NCI-H1930 (cell line): ENCODE measurements at regions not wholly inside any gene's neighbourhood (a gene's known extent, or its start where the extent isn't known, plus 50 kb on each side); places are given as distances from the start of the nearest gene placed in this dataset.
A peak's percentile ranks its signal among the peaks of the same experiment; 100 is the strongest.
"Not testable (repeated sequence)": the region's sequence is repeated elsewhere in the genome, so short reads cannot be mapped to it uniquely, and the experiment has no call there.

Source experiments
- DNase-seq, 2 experiments: peaks; one replicate each; lab custom pipeline; 2025; lab: John Stamatoyannopoulos, UW

GRCh38 chr7:65251851-65252620 is 121.6 kb upstream of the ZNF92 start:
- peak; percentile 78 to 82 for DNase-seq

GRCh38 chr7:65250697-65251395 is 122.8 kb upstream of the ZNF92 start:
- no peak for DNase-seq

- no peak for DNase-seq
These were observed 123.4 kb upstream of the ZNF92 start for GRCh38 chr7:65250216-65250615.

- no peak for DNase-seq
These were observed 126.2 kb upstream of the ZNF92 start for GRCh38 chr7:65247491-65247890.

GRCh38 chr7:65239707-65240352 is 133.8 kb upstream of the ZNF92 start:
- DNase-seq: peak; percentile 70 to 79

- DNase-seq: no peak
These were observed 134.3 kb upstream of the ZNF92 start for GRCh38 chr7:65239324-65239706.

GRCh38 chr7:65238785-65239184 is 134.9 kb upstream of the ZNF92 start:
- DNase-seq: no peak

GRCh38 chr7:65235586-65235985 is 138.1 kb upstream of the ZNF92 start:
- no peak for DNase-seq

- no peak for DNase-seq
These were observed 140.1 kb upstream of the ZNF92 start for GRCh38 chr7:65233409-65234034.

GRCh38 chr7:65230231-65230630 is 143.4 kb upstream of the ZNF92 start:
- DNase-seq: no peak

- DNase-seq: no peak
These were observed 148.1 kb upstream of the ZNF92 start for GRCh38 chr7:65225422-65226006.

GRCh38 chr7:65222655-65223054 is 151.0 kb upstream of the ZNF92 start:
- no peak for DNase-seq

- DNase-seq: no peak
These were observed 152.0 kb upstream of the ZNF92 start for GRCh38 chr7:65221683-65222082.

GRCh38 chr7:65219623-65220022 is 154.0 kb upstream of the ZNF92 start:
- no peak for DNase-seq

GRCh38 chr7:65216469-65216868 is 157.2 kb upstream of the ZNF92 start:
- peak in 1 of 2 experiments; percentile 39 for DNase-seq

- DNase-seq: not testable (repeated sequence)
These were observed 160.4 kb upstream of the ZNF92 start for GRCh38 chr7:65213260-65213659.

GRCh38 chr7:65199221-65199620 is 174.4 kb upstream of the ZNF92 start:
- not testable (repeated sequence) for DNase-seq

- DNase-seq: not testable (repeated sequence)
These were observed 180.2 kb upstream of the ZNF92 start for GRCh38 chr7:65193334-65194058.

GRCh38 chr7:65177041-65177440 is 170.6 kb upstream of the ERV3-1 start:
- not testable (repeated sequence) for DNase-seq

GRCh38 chr7:65150105-65150504 is 143.6 kb upstream of the ERV3-1 start:
- not testable (repeated sequence) for DNase-seq
